ENCODE measurements at regions not wholly inside any gene's neighbourhood (a gene's known extent, or its start where the extent isn't known, plus 50 kb on each side); places are given as distances from the start of the nearest gene placed in this dataset.
"Not testable (repeated sequence)": the region's sequence is repeated elsewhere in the genome, so short reads cannot be mapped to it uniquely, and the experiment has no call there.

- DNase-seq (ENCODE audit: low read depth in 2 of 2), result no peak
Observed at GRCh38 chr6:56839533-56840183, 115.2 kb upstream of the BEND6 start.

DNA sequence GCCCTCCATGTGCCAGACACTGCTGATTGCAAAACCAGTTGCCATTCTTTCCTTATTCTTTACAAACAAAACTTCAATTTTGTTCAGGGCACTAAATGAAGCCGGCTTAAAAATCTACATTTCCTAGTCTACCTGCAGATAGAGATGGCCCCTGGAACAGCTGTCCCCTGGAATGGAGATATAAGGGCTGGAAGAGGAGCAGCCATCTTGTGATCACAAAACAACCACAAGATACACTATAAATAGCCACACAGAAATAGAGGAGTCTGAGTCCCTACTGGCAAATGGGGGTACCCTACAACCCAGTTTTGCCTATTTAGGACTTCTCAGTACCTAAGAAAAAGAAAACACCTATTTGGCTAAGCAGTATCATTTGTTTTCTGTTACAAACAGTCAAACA is 115.9 kb upstream of the BEND6 start:
- no peak for DNase-seq (ENCODE audit: low read depth in 2 of 2)

DNA sequence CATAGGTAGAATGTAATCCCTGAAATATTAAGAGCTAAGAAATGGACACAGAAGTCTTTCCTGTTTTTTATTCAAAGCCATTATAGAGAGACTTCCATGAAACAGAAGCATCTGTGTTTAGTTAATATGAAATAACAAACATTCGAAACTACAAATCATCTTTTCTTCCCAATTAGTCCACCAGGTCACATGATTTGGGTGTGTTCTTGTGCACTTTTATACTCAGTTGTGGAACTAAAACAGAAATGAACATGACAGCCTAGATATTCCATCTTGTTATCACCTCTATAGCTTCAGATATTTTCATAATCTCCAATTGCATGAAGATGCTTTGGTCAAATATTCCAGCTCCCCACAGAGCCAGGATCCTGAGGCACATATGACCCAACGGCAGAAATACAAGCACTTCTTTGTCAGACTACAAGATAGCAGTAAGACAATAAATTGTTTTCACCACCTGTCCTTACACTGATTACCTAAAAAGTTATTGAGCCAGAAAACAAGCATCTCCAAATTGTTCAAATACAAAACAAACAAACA is 116.8 kb upstream of the BEND6 start:
- DNase-seq (ENCODE audit: low read depth in 2 of 2), result no peak

GRCh38 chr6:56837322-56837894 is 117.5 kb upstream of the BEND6 start:
- DNase-seq (ENCODE audit: low read depth in 2 of 2), result no peak

DNA sequence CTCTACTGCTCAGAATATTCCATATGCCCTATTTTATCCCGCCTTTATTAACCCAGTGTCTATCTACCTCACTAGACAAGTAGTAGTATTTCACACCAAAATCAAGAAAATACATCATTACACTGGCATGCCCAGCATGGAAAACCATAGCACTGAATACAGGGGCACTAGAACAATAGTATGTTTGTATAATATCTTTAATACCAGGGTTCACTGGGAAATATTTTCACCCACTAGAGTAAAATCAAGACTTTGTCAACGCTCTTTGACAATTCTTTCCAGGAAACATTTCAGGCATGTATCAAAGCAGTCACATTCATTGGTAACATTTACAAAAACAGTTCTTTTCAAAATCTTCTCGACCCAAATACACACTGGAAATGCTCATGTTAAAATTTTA is 119.3 kb upstream of the BEND6 start:
- DNase-seq (ENCODE audit: low read depth in 2 of 2), result no peak

DNA sequence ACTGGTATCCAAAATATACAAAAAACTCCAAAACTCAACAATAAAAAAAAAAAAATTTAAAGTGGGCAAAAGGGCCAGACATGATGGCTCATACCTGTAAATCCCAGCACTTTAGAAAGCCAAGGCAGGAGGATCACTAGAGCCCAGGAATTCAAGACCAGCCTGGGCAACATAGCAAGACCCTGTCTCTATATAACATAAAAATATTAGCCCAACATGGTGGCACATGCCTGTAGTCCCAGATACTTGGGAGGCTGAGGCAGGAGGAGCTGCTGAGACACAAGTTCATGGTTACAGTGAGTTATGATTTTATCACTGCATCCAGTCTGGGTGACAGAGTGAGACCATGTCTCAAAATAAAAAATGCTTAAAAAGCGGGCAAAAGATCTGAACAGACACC is 121.0 kb upstream of the BEND6 start:
- no peak for DNase-seq (ENCODE audit: low read depth in 2 of 2)

GRCh38 chr6:56833127-56833791 is 121.6 kb upstream of the BEND6 start:
- no peak for DNase-seq (ENCODE audit: low read depth in 2 of 2)

- no peak for DNase-seq (ENCODE audit: low read depth in 2 of 2)
Observed at GRCh38 chr6:56832225-56832624, 122.7 kb upstream of the BEND6 start.

- no peak for DNase-seq (ENCODE audit: low read depth in 2 of 2)
Observed at GRCh38 chr6:56831334-56831733, 123.6 kb upstream of the BEND6 start.

- no peak for DNase-seq (ENCODE audit: low read depth in 2 of 2)
Observed at GRCh38 chr6:56827908-56828649, 126.8 kb upstream of the BEND6 start.

GRCh38 chr6:56824431-56824830 is 130.5 kb upstream of the BEND6 start:
- not testable (repeated sequence) for DNase-seq (ENCODE audit: low read depth in 2 of 2)

DNA sequence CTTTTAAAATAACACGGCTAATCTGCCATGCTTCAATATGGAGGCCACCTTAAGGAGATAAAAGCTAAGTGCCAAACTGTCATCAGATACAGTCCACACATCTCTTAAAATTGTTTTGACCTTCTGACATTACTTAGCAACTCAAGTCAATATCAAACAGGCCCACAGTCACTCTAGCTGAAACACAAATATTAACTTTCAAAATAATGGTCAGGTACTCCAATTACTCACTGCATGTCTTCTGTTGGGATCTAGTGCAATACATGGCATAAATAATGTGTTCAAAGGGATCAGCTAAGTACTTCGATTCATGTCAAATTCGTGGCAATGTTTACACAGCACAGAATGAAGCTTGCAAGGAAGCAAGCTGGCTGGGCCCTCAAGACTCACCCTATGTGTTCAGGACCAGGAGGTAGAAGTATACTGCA is 133.9 kb upstream of the BEND6 start:
- DNase-seq (ENCODE audit: low read depth in 2 of 2), result no peak

DNA sequence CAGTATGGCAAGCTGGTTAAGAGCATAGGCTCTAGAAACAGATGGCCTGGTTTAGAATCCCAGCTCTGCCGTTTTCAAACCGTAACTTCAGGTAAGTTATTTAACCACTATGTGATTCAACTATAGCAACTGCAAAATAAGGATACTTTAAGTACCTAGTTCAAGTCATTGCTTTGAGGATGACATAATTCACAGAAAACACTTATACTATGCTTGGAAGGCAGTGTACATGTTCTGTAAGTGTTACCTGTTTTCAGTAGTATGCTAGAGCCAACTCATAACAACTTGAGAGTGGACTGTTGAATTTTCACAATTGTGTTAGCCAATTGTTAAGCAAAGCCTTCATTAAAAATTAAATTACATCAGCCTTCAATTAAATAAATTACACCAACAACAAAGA is 134.8 kb upstream of the BEND6 start:
- DNase-seq (ENCODE audit: low read depth in 2 of 2), result no peak

GRCh38 chr6:56819604-56820003 is 135.3 kb upstream of the BEND6 start:
- no peak for DNase-seq (ENCODE audit: low read depth in 2 of 2)

DNA sequence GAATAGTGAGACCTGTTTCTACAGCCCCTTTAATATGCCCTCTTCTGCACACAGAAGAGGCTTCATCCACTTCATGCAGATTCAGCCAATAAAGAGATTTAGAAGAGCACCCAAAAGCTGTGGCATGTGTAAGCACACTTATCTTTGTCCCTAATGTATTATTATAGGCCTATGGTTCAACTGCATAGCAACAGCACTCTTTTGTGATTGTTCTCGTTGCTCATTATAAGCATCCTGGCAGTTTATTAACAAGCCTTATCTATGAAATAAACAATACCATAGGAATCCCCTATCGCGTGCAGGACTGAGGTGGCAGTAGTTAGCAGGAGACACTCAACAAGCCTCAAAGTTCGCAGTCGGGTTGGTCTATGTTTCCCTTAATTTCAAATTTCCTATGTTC is 138.5 kb upstream of the BEND6 start:
- no peak for DNase-seq (ENCODE audit: low read depth in 2 of 2)

- DNase-seq (ENCODE audit: low read depth in 2 of 2), result no peak
Observed at GRCh38 chr6:56815436-56815835, 139.5 kb upstream of the BEND6 start.

- DNase-seq (ENCODE audit: low read depth in 2 of 2), result no peak
Observed at GRCh38 chr6:56814802-56815201, 140.1 kb upstream of the BEND6 start.

DNA sequence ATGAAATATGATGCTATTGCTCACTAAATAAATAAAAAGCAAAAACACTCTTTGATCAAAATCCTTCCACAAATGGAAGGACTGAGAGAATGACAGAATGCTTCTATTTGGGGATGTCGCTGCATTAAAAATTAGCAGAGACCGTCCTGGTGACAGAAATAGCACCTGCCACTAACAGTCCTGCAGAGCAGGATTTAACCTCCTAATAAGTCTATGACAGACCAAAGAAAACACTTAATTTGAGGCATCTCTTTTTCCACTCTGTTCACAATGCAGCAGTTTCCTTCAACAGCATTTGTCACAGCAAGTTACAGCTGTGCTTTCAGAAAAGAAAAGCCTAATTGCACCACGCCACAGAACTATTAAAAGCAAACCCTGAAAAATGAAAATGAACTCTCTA is 140.6 kb upstream of the BEND6 start:
- no peak for DNase-seq (ENCODE audit: low read depth in 2 of 2)

GRCh38 chr6:56812851-56813250 is 142.1 kb upstream of the BEND6 start:
- not testable (repeated sequence) for DNase-seq (ENCODE audit: low read depth in 2 of 2)

GRCh38 chr6:56808871-56809359 is 146.0 kb upstream of the BEND6 start:
- DNase-seq (ENCODE audit: low read depth in 2 of 2), result no peak

- DNase-seq (ENCODE audit: low read depth in 2 of 2), result no peak
Observed at GRCh38 chr6:56807989-56808337, 146.9 kb upstream of the BEND6 start.

- DNase-seq (ENCODE audit: low read depth in 2 of 2), result no peak
Observed at GRCh38 chr6:56807326-56807988, 147.4 kb upstream of the BEND6 start.

Measured in stimulated activated CD4-positive, alpha-beta T cell treated with anti-CD3 and anti-CD28 coated beads, Interleukin-12 subunit alpha, Interleukin-12 subunit beta, amount 100 ng/mL, for 24 hours (primary cell).